GM11168 (cell line): ENCODE measurements at regions not wholly inside any gene's neighbourhood (a gene's known extent, or its start where the extent isn't known, plus 50 kb on each side); places are given as distances from the start of the nearest gene placed in this dataset.

Experiments
- in situ Hi-C: fragments of 300-500 bp; cut with MboI; formaldehyde crosslinking; loops from one replicate; pipeline ENCODE4 v1.12.0; 2022; ENCODE audit warnings: low sequenced_read_pairs; ENCODE audit not compliant: unreplicated experiment

DNA sequence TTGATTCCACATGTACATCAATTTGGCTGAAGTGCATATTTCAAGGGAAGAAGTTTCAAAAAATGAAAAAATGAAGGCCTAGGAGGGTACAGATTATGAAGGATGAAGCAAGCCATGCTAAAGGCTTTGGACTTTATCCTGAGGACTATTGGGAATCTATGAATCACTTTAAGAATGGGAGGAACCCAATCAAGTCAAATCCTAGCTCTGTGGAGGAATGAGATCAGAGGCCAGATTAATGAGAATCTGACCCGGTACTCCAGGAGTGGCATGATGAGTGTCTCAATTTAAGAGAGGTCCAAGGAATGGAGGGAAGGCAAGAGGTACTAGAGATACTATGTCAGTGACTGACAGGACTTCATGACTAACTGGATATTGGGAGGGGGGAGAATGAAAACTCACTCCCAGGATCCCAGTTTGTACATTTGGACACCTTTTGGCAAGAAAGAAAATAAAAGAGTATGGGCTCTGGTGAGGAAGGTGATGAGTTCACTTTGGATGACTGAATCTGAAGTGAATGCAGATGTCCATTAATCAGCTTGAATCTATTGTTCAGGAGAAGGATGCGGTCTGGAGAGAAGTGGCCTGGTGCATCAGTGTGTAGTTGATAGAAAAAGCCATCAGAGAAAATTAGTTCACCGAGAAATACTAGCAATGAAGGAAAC is 349.0 kb downstream of the EFNB2 start:
- in situ Hi-C loops = no loop called here

DNA sequence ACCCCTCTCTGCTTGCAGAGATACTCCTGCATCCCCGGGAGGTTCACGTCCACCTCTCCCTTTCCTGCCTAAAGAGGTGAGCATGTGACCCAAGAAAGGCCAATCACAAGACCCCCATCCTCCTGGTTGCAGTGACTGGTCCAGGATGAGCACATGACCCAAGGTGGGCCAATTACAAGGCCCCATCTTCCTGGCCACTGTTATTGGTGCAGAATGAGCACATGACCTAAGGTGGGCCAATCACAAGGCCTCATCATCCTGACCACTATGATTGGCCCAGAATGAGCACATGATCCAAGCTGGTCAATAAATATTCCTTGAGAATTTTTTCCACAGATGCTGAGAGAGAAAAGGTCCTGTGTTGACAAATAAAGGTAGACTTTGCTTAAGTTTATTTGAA is 350.7 kb downstream of the EFNB2 start:
- in situ Hi-C loops = no loop called here

DNA sequence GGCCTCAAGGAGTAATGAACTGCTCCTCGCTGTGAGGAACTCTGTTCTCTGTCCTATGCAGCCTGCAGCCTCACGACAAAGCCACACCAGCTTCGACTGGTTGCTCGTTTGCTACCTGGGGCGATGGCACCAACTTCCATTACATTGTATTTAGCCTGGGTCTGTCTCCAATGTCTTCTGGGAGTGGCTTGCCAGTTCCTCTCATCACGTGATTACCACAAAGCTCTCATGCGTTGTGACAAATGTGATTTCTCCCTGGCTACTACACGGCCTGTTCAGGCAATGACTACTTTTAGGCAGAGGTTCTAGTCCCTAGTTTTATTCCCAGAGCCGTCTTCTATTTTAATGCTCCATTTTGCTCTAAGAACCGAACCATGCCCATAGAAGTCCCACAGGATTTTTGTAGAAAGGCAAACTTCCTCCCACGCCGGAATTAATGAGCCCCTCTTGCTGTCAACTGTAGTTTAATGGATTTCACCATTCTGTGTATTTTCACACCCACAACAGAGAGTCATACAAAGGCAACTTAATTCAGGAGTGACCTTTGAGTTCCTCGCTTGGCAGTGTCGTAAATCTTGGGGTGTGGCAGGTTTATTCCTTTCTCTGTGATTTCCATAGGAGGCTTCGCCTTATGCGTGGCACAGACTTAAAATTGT is 351.9 kb downstream of the EFNB2 start:
- in situ Hi-C loops = no loop called here

DNA sequence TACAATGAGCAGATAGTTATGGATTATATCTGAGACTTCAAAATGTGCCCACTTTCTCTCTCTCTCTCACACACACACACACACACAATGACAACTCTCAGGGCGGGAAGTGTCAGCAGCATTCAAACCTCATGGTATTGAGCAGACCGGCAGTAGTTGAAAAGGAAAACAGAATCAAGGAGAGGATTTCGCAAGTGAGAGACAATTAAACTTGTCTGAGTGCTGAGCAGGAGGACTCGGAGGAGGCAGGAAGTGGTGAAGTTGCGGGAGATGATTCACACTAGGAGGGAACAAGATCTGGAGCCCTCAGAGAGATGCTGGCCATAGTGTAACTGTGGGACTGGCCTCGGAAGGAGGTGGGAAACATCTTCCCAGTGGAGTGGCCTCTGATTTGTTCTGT is 353.1 kb downstream of the EFNB2 start:
- in situ Hi-C loops = no loop called here

DNA sequence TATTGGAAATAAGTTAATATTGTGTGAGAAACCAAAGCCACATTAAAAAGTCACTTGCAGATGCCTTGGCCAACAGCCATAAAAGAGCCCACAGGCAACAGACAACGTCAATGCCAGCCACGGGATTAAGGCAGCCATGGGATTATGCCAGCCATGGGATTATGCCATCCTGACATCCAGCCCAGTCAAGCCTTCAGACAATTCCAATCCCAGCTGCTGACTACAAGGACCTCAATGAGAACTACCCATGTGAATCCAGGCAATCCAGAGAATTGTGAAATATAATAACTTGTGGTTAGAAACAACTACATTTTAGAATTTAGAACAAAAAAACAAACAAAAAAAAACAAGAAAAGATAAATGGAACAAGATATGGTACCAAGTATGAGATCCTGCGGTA is 356.6 kb downstream of the EFNB2 start:
- in situ Hi-C loops = no loop called here

DNA sequence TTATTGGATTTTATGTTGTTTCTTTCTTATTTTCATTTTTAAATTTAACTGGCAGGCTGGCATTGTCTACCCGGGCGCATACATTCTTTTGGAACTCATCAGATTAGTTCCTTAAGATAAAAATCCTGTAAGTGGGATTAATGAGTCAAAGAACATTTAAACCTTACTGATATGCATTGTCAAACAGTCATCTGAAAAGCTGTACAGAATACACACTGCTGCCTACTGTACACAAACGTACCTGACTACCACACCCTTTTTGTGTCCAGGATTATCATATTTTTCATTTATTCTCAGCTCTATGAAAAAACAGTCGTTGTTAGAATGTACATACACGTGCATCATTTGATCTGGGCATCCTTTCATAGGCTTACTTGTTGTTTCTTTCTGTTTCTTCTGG is 358.3 kb downstream of the EFNB2 start:
- in situ Hi-C loops = no loop called here

DNA sequence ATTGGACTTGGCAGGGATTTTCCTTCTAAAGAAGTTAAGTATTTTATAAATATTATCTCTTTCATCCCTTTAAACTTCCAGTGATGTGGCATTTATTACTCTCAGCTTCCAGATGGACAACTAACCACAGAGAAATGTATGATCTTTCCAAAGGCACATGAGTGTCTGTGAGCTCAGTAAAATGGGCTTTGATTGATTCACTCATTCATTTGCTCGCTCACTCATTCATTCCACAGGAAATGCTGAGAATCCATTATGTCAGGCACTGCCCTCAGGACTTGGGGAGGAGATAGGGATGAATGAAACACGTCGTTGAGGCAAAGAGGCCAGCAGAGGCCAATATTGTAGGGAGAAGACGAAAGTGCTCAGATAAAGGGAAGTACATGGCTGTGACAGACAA is 359.3 kb downstream of the EFNB2 start:
- in situ Hi-C loops = no loop called here

DNA sequence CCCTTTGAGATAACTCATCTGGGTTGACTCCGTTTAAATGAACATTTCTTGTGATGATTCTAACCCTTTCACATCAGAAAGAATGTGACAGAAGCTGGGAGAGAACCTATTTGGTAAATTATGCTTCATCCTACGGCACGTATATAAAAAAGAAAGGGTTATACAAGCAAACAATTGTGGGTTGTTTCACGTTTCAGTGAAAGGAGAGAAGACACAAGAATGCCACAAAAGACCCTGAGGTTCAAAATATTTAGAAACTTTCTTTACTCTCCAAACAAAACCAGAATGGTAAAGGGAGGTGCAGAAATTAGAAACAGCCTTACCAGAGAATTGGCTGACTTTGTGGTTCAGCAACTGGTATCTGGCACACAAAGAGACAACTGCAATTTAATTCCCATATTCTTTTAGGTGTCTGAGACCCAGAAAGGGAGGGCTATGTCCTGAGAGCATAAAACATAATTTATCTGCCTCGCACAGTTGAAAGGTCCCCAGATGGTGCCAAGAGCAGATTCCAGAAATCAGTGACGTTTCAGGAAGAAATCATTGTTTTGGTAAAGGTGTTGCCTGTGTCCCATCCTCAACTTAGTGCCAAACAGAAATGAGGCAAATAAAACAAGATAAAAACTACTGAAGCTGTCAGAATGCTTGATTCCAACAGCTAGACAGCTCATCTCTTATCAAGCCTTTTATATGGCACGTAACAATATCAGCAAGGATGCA is 361.4 kb downstream of the EFNB2 start:
- in situ Hi-C loops = no loop called here

DNA sequence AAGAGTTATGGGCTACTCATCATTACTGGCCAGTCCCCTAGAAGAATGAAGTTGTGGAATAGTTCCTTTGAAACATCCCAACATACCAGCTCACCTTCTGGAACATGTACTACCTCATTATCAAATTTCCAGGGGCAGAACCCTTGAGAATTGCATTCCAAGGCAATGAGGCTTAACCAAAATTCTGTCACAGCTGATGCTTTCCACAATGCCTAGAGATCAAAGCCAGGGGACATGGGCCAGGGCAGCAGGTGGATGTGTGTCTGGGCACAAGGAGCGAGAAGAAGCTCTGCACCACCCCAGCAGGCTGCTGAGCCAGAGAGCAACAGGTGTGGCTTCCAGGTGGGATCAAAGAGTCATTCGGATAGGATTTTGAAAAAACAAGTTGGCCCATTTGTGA is 362.1 kb downstream of the EFNB2 start:
- in situ Hi-C loops = no loop called here

DNA sequence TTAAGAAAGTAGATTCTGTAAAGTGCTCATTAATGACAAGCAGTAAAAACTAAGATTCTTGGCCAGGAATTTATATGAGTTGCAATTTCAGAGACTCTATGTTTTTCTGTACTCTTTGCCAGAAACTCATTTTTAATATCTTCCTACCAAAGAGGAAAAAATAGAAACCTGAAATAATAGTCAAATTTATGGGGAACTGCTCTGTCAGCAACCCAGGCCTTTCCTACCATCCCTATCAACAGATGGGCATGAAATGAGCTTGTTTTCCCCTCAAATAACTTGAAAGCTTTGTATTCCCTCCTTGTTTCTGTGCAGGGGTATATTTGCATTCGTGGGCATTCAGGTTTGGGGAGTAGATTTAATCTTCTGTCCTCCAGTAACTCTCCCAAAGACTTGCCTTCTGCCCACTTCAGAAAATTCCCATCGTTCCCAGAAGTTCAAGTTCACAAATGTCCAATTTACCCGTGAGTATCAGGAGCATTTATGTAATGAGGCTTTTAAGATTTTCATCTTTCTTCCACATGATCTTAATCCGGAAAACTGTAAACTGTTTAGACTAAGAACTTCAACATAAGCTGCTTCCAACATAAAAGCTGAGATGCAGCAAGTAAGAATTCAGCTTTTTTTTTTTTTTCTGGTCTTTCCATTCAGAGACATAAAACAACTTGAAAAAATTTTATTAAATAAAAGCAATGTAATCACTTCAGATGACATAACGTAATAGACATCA is 363.1 kb downstream of the EFNB2 start:
- in situ Hi-C loops = no loop called here

DNA sequence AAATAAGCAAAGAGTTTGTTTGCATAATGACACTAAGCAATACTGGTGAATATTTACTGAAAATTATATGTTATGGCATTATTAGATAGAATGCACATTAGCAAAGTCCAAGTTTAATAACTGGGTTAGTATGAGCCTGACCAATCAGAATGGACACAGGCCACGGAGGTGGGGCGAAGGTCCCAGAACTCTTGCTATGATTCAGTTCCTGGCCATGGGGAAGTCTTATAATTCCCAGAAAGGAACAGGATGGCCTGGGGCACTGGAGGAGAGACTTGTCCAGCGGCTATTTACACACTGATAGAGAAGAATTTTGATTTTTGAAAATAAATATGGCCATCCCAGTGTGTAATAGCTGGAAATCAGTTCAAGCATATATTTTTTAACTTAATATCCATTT is 372.0 kb downstream of the EFNB2 start:
- in situ Hi-C loops = no loop called here

DNA sequence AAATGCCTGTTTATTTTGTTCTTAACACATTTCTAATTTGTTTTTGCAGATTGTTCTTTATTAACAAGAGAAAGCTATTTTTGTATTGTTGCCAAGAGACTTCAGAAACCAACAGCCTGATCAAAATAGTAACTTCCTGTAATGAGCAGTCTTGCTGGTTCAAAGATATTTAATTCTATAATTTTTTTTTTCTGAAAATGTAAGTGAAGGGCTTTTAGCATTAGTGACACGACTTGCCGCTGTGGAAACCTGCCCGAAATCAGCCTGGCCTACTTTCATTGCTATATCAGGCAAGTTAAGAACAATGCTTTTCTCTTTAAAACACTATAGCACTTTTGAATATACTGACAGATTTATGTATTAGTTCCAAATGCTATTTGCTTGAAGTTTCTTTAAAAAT is 374.3 kb downstream of the EFNB2 start:
- in situ Hi-C loops = no loop called here

DNA sequence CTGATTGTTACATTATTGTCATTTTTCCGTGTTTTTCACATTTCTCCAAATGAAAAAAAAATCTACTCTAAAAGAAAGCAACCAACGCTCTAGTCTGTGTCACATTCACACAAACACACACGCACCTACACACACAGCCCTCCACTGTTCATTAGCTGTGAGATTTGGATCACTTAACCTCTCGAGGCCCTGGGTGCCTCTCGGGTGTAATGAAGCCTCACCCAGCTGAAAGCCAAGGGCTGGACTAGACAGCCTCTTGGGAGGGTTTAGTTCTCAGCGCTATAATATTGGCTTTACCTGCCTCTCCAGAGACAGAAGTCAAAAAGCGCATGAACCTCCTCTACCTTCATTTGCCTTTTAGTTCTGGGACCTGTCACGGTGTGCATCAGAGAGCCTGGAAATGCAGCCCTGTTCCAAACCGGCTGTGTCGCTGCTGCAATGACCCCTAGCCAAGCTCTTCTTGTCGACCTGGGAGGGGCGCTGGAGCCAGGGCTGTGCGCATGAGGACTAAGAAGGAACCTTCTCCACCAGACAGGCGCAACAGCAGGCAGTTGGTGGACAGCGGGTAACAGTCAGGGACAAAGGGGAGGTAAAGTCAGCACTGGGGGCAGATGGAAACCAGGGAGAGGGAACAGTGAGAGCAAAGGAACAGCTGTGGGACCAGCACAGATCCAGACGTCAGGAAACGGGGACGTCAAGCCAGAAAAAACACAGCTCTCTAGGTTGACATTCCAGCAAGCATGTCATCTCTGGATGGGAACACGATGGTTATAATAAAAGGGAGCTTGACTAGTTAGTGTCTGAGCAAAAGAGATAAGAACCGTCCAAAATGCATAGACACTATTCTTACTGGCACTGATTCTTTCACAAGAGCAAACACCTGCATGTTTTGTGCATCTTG is 375.9 kb downstream of the EFNB2 start:
- in situ Hi-C loops = no loop called here

DNA sequence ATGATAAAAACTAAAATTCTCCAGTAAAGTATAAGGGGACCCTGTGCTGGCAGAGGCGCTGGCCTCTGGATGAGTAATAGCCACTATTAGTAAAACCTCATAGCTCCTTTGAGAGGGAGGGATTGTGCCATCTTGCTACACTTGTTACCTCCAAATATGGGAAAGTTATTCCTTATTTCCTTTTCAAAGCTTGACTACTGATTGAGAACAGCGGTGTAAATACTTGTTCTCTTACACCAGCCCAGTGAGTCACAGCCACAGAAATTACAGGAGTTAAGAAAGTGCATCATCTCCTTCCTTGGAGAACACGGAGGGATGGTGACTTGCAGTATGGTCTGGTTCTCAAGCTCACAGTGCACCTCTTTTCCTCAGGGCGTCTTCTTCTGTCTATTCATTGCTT is 379.0 kb downstream of the EFNB2 start:
- in situ Hi-C loops = no loop called here

DNA sequence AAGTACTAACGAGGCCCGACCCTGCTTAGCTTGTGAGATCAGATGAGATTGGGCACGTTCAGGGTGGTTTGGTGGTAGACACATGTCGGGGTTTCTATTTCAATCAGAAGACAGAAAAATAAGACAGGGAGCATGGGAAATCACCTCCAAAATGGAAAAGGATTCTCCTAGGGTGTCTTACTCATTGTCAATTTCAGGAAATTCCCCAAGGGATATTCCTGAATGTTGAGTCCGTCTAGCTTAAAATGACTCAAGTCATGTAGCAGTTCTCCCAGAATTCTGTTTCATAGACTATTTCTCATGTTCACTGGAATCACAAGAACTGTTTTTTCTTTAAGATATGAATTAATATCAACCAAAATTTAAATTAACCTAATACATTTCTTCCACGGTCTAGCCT is 380.1 kb downstream of the EFNB2 start:
- in situ Hi-C loops = no loop called here

DNA sequence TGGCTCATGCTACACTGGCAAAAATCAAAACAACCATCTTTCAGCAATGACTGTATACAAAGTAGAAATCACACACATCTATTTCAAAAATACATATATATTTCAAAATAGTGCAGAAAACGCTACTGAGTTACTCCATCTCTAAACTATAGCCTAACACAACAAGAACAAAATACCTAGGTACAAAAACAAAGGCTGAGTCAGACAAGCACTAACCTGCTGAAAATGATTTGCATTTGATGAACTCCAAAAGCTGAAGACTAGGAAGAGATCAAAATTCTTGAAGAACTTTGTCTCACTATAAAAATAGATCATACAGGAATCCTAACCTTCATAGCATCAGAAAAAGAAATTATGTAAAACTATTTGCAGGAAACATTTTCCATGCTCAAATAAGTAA is 381.6 kb downstream of the EFNB2 start:
- in situ Hi-C loops = no loop called here

DNA sequence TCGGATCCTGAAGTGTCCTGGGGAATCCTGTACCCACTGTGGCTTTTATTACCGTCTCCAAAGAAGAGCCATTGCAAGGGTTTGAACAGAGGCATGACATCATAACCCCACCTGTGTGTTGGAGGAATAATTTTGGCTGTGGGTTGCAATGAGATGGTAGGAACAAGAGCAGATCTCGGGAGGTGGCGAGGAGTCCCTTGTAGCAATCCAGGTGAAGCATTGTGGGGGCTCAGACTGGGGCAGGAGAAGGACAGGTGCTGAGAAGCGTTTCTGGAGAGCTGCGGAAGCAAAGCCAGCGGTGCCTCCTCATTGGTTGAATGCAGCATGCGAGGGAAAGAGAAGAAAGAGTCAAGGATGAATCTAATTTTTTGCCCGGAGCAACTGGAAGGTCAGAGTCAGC is 382.4 kb downstream of the EFNB2 start:
- in situ Hi-C loops = no loop called here

DNA sequence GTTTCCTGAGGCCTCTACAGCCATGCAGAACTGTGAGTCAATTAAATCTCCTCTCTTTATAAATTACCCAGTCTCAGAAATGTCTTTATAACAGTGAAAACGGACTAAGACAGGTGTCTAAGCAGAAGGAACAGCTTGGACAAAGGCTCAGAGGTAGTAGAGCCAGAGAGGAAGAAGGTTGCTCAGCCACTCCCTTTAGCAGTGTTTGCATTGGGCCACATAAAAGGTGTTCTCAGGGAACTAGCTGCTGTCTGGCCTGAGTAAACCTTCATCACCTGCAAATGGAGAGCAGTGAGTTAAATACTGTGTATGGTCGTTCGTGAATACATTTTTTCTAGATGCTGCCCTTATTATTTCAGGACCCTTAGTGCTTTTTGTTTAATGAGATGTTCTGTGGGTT is 383.4 kb downstream of the EFNB2 start:
- in situ Hi-C loops = no loop called here

DNA sequence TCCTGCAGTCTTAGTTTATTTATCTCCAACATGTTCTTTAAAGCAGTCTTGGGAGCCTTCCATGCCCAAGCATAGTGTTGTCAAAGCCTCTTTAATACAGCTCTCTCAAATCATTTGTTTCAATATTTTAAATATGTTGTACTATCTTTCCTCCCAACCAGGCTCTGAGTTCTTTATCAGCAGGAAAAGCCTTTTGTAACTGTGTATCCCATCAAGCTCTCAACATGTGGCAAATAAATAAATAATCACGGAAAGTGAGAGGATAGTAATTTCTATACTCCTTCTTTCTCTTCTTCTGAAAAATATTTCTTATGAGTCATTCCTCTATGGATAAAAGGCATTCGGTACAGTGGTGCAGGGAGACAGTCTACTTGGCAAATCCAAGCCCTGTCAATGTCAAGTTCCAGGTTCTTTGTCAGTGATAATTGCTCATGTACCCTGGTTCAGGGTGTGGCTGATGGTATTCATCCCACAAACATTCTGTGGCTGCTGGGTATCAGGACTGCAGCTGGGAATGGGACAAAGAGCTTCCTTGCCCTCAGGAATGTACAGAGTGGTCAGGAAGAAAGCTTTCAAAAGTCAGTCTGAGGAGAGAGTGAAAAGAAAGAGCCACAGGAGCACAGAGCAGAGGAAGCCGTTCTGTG is 384.3 kb downstream of the EFNB2 start:
- in situ Hi-C loops = no loop called here
